Pulmonary artery endothelial cell (primary cell): ENCODE measurements at regions not wholly inside any gene's neighbourhood (a gene's known extent, or its start where the extent isn't known, plus 50 kb on each side); places are given as distances from the start of the nearest gene placed in this dataset.
A peak's percentile ranks its signal among the peaks of the same experiment; 100 is the strongest.
"Not testable (repeated sequence)": the region's sequence is repeated elsewhere in the genome, so short reads cannot be mapped to it uniquely, and the experiment has no call there.

Source experiments
- DNase-seq: peaks from one replicate; pipeline ENCODE4 v3.0.0-alpha.2; 2011; ENCODE audit warnings: low read depth, low spot score

- no peak for DNase-seq
Measured at GRCh38 chr12:93202688-93203087, 175.0 kb upstream of the NUDT4 start.

- peak; percentile 63 for DNase-seq
Measured at GRCh38 chr12:93203361-93203760, 174.4 kb upstream of the NUDT4 start.

- no peak for DNase-seq
Measured at GRCh38 chr12:93204896-93205295, 172.8 kb upstream of the NUDT4 start.

- no peak for DNase-seq
Measured at GRCh38 chr12:93205361-93205760, 172.4 kb upstream of the NUDT4 start.

GRCh38 chr12:93208011-93208410 is 169.7 kb upstream of the NUDT4 start:
- DNase-seq, result no peak

- DNase-seq, result no peak
Measured at GRCh38 chr12:93214523-93215289, 163.0 kb upstream of the NUDT4 start.

GRCh38 chr12:93215290-93215678 is 162.4 kb upstream of the NUDT4 start:
- no peak for DNase-seq

GRCh38 chr12:93219947-93220346 is 157.8 kb upstream of the NUDT4 start:
- no peak for DNase-seq

- DNase-seq, result no peak
Measured at GRCh38 chr12:93221841-93222240, 155.9 kb upstream of the NUDT4 start.

GRCh38 chr12:93223440-93224426 is 154.0 kb upstream of the NUDT4 start:
- DNase-seq, result no peak

- DNase-seq, result no peak
Measured at GRCh38 chr12:93225094-93225493, 152.6 kb upstream of the NUDT4 start.

- peak; percentile 36 for DNase-seq
Measured at GRCh38 chr12:93226361-93226760, 151.4 kb upstream of the NUDT4 start.

- DNase-seq, result no peak
Measured at GRCh38 chr12:93229494-93230325, 148.0 kb upstream of the NUDT4 start.

GRCh38 chr12:93230326-93230720 is 147.4 kb upstream of the NUDT4 start:
- DNase-seq, result no peak

- no peak for DNase-seq
Measured at GRCh38 chr12:93231938-93232337, 145.8 kb upstream of the NUDT4 start.

- no peak for DNase-seq
Measured at GRCh38 chr12:93234641-93235040, 143.1 kb upstream of the NUDT4 start.

- DNase-seq, result no peak
Measured at GRCh38 chr12:93235881-93236280, 141.8 kb upstream of the NUDT4 start.

- DNase-seq, result no peak
Measured at GRCh38 chr12:93237235-93237915, 140.3 kb upstream of the NUDT4 start.

GRCh38 chr12:93238512-93239262 is 139.0 kb upstream of the NUDT4 start:
- not testable (repeated sequence) for DNase-seq

- DNase-seq, result not testable (repeated sequence)
Measured at GRCh38 chr12:93239789-93240188, 137.9 kb upstream of the NUDT4 start.
